Fibroblast of lung (primary cell): ENCODE measurements at regions not wholly inside any gene's neighbourhood (a gene's known extent, or its start where the extent isn't known, plus 50 kb on each side); places are given as distances from the start of the nearest gene placed in this dataset.

Experiments
- DNase-seq, 2 donors: peaks; one replicate each; pipeline versions ENCODE4 v3.0.0 to v3.0.0-alpha.2; 2010; ENCODE audit warnings: low read depth in 2 of 2
- H2AFZ ChIP-seq: 2 replicates; pipeline ENCODE4 v1.5.1; 2012; ENCODE audit warnings: low read length, control low read depth, inconsistent platforms
- H3K27ac ChIP-seq: 2 replicates; pipeline ENCODE4 v1.5.1; 2011; ENCODE audit warnings: low read length, control low read depth; ENCODE audit not compliant: insufficient read depth
- H3K27me3 ChIP-seq: 2 replicates; pipeline ENCODE4 v1.5.1; 2011; ENCODE audit warnings: mild to moderate bottlenecking, low read length; ENCODE audit not compliant: control insufficient read depth, insufficient read depth
- H3K36me3 ChIP-seq: 2 replicates; pipeline ENCODE4 v1.5.1; 2011; ENCODE audit warnings: low read length; ENCODE audit not compliant: control insufficient read depth, insufficient read depth
- H3K4me1 ChIP-seq: 2 replicates; pipeline ENCODE4 v1.5.1; 2011; ENCODE audit warnings: low read length; ENCODE audit not compliant: control insufficient read depth, insufficient read depth; ENCODE audit errors: extremely low read depth
- H3K4me2 ChIP-seq: 2 replicates; pipeline ENCODE4 v1.5.1; 2011; ENCODE audit warnings: low read length, control low read depth; ENCODE audit not compliant: insufficient read depth; ENCODE audit errors: extremely low read depth
- H3K4me3 ChIP-seq, 4 experiments: fragments of 200-600 bp in 1 of 4; sonication (generic) in 1 of 4; replicated peaks in 1 of 4; 2 replicates each; pipeline ENCODE4 v1.5.1; 2011 to 2016; ENCODE audit warnings: low read length in 4 of 4, low read depth in 3 of 4, mild to moderate bottlenecking in 3 of 4, control low read depth in 2 of 4, inconsistent platforms in 1 of 4, mixed read lengths in 1 of 4; ENCODE audit not compliant: insufficient read depth in 1 of 4; ENCODE audit errors: control extremely low read depth in 1 of 4
- H3K79me2 ChIP-seq: 2 replicates; pipeline ENCODE4 v1.5.1; 2012; ENCODE audit warnings: mild to moderate bottlenecking, low read length, inconsistent platforms; ENCODE audit not compliant: control insufficient read depth, insufficient read depth
- H3K9ac ChIP-seq: 2 replicates; pipeline ENCODE4 v1.5.1; 2011; ENCODE audit warnings: mild to moderate bottlenecking, low read length, control low read depth; ENCODE audit not compliant: insufficient read depth
- H3K9me3 ChIP-seq: 2 replicates; pipeline ENCODE4 v1.5.1; 2012; ENCODE audit warnings: low read depth, low read length; ENCODE audit not compliant: control insufficient read depth, insufficient read depth
- H4K20me1 ChIP-seq: 2 replicates; pipeline ENCODE4 v1.5.1; 2011; ENCODE audit warnings: low read length; ENCODE audit not compliant: control insufficient read depth, insufficient read depth; ENCODE audit errors: extremely low read depth
- EZH2 ChIP-seq: IDR thresholded peaks from 2 replicates; pipeline ENCODE4 v1.5.1; 2012; ENCODE audit warnings: low read length, control low read depth, mild to moderate bottlenecking; ENCODE audit errors: missing control alignments
- TF ChIP-seq, protein P1 (sequence below), 2 donors: IDR thresholded peaks in 1 of 2; conservative IDR thresholded peaks in 1 of 2; 1 replicate in 1 of 2; 2 replicates in 1 of 2; pipeline ENCODE4 v1.5.1; 2011 to 2012; ENCODE audit warnings: low read length in 2 of 2, control low read depth in 1 of 2, inconsistent platforms in 1 of 2, low read depth in 1 of 2, mild to moderate bottlenecking in 1 of 2

DNA sequence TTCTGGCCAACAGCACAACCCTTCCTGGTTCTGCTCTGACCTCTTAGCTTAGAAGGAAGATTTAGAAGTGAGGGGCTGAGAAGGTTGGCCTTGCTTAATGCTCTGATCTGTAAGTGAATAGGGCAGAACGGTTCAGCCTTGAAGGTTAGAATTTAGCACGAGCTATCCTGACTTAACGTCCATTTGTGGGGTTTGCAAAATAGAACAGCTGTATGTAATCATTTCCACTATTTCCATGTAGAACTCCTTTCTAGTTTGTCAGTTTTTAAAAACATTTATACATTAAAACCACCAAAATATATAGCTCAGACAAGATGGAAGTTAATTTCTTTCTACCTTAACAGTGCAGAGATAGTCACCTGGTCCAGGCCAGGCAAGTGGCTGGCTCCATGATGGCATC is 89.9 kb downstream of the TBX19 start:
- no peak overlapping the region for H3K4me2 ChIP-seq
- no peaks in the 10 kb centered on the region for H3K9me3 ChIP-seq
- no peaks in the 10 kb centered on the region for H3K36me3 ChIP-seq
- no peak overlapping the region for H3K27ac ChIP-seq
- H3K79me2 ChIP-seq, result no peaks in the 10 kb centered on the region
- H3K4me3 ChIP-seq, result no peak overlapping the region
- DNase-seq, result no peak
- TF ChIP-seq, protein P1, sequence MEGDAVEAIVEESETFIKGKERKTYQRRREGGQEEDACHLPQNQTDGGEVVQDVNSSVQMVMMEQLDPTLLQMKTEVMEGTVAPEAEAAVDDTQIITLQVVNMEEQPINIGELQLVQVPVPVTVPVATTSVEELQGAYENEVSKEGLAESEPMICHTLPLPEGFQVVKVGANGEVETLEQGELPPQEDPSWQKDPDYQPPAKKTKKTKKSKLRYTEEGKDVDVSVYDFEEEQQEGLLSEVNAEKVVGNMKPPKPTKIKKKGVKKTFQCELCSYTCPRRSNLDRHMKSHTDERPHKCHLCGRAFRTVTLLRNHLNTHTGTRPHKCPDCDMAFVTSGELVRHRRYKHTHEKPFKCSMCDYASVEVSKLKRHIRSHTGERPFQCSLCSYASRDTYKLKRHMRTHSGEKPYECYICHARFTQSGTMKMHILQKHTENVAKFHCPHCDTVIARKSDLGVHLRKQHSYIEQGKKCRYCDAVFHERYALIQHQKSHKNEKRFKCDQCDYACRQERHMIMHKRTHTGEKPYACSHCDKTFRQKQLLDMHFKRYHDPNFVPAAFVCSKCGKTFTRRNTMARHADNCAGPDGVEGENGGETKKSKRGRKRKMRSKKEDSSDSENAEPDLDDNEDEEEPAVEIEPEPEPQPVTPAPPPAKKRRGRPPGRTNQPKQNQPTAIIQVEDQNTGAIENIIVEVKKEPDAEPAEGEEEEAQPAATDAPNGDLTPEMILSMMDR (conservative IDR thresholded peaks at IDR 0.05 in 1 of 2, IDR thresholded peaks at IDR 0.05 in 1 of 2; ENCODE audit: low read depth in 1 of 2, low read length in 2 of 2), result no peak
- TF ChIP-seq EZH2, result no peak
- no peak overlapping the region for H2AFZ ChIP-seq
- H4K20me1 ChIP-seq, result no peaks in the 10 kb centered on the region
- H3K4me1 ChIP-seq, result no peaks in the 10 kb centered on the region
- no peaks in the 10 kb centered on the region for H3K27me3 ChIP-seq
- H3K9ac ChIP-seq, result no peak overlapping the region

DNA sequence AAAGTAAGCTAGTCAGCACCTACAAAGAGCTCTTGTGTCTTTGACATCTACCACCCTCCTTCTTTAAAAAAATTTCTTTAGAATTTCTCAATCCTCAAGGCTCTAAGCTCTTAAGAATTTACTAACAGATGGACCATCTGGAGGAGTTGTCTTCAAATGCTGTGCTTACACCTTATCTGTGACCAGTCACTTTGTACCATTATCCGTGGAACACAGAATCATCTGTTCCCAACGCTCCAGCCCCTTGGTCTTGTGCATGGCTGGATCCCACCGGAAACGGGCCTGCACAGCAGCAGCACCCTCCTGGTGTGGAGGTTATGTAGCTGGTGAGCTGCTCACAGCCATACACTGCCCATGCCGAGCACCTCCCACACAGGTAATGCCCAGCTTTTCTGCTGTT is 89.0 kb downstream of the TBX19 start:
- TF ChIP-seq, protein P1 (conservative IDR thresholded peaks at IDR 0.05 in 1 of 2, IDR thresholded peaks at IDR 0.05 in 1 of 2; ENCODE audit: low read depth in 1 of 2, low read length in 2 of 2), result no peak
- no peak for TF ChIP-seq EZH2
- no peaks in the 10 kb centered on the region for H3K79me2 ChIP-seq
- H3K4me3 ChIP-seq, result no peak overlapping the region
- H4K20me1 ChIP-seq, result no peaks in the 10 kb centered on the region
- H3K27ac ChIP-seq, result no peak overlapping the region
- no peak overlapping the region for H2AFZ ChIP-seq
- H3K36me3 ChIP-seq, result no peaks in the 10 kb centered on the region
- H3K27me3 ChIP-seq, result no peaks in the 10 kb centered on the region
- H3K4me1 ChIP-seq, result no peaks in the 10 kb centered on the region
- H3K9ac ChIP-seq, result no peak overlapping the region
- no peak for DNase-seq
- no peak overlapping the region for H3K4me2 ChIP-seq
- no peaks in the 10 kb centered on the region for H3K9me3 ChIP-seq

DNA sequence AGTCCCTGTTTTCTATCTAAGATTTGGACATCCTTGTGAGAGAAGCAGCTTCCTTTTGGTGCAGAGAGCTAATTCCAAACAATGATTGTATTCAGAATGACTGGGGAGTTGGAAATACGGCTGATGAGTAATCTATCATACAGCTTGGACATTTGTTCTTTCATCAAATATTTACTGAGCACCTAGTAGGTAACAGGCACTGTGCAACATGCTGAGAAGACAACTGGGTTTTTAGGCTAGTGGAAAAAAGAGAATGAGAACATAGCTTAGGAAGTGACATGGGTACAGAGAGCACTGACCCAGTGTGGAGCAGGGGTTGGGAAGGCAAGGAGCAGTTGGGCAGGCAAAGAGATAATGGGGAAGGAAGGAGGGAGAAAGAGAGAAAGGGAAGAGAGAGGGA is 87.5 kb downstream of the TBX19 start:
- no peaks in the 10 kb centered on the region for H3K36me3 ChIP-seq
- TF ChIP-seq EZH2, result no peak
- TF ChIP-seq, protein P1 (conservative IDR thresholded peaks at IDR 0.05 in 1 of 2, IDR thresholded peaks at IDR 0.05 in 1 of 2; ENCODE audit: low read depth in 1 of 2, low read length in 2 of 2), result no peak
- DNase-seq, result no peak
- H3K27me3 ChIP-seq, result no peaks in the 10 kb centered on the region
- no peak overlapping the region for H3K9ac ChIP-seq
- H3K27ac ChIP-seq, result no peak overlapping the region
- H3K4me2 ChIP-seq, result no peak overlapping the region
- no peaks in the 10 kb centered on the region for H3K79me2 ChIP-seq
- no peaks in the 10 kb centered on the region for H3K4me1 ChIP-seq
- no peak overlapping the region for H2AFZ ChIP-seq
- no peaks in the 10 kb centered on the region for H4K20me1 ChIP-seq
- no peaks in the 10 kb centered on the region for H3K9me3 ChIP-seq
- H3K4me3 ChIP-seq, result no peak overlapping the region
